Panc1 (cell line): ENCODE measurements at regions not wholly inside any gene's neighbourhood (a gene's known extent, or its start where the extent isn't known, plus 50 kb on each side); places are given as distances from the start of the nearest gene placed in this dataset.

ENCODE experiments used
- POLR2AphosphoS5 ChIP-seq: IDR thresholded peaks from 2 replicates; pipeline ENCODE4 v1.6.1; 2012; ENCODE audit warnings: mild to moderate bottlenecking, low read depth, low read length, moderate library complexity
- SIN3A ChIP-seq: IDR thresholded peaks from 2 replicates; pipeline ENCODE4 v1.6.1; 2012; ENCODE audit warnings: low read depth, mild to moderate bottlenecking, low read length, moderate library complexity, borderline replicate concordance; ENCODE audit not compliant: insufficient read depth
- TF ChIP-seq, protein P1 (sequence below): fragments of 450-650 bp; IDR thresholded peaks from 2 replicates; pipeline ENCODE4 v1.5.1; 2017; ENCODE audit warnings: mild to moderate bottlenecking

DNA sequence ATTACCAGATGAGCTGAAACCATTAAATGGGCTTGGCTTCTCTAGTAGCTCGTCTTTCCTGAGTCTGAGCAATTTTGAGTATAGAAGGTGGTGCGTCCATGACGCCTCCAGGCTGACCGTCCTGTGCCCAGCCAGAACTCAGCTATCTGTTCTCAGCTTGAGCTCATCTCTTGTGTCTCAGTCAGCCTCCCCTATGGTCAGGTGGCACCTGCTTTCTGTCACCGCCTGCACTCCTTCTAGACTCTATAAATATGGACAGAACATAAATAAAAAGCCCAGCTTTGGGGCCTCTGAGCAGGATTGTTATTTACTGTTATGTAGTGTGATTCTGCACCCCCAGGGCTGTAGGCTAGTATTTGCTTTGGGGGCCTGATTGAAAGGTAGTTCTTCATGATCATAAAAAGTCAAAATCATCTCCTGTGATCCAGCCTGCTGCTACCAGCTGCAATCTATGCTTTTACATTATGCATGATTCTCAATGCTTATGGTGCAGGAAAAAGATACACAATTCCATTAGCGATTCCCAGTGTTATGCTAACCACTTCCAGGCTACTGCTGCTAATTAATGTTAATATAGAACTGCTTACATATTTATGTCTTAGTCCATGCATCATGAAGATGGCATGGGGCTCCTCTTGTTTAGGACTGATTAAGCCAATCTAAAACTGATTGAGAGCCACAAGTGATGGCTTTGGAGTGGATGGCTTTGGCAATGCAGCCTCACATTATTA is 72.5 kb upstream of the TMTC4 start:
- TF ChIP-seq, protein P1, sequence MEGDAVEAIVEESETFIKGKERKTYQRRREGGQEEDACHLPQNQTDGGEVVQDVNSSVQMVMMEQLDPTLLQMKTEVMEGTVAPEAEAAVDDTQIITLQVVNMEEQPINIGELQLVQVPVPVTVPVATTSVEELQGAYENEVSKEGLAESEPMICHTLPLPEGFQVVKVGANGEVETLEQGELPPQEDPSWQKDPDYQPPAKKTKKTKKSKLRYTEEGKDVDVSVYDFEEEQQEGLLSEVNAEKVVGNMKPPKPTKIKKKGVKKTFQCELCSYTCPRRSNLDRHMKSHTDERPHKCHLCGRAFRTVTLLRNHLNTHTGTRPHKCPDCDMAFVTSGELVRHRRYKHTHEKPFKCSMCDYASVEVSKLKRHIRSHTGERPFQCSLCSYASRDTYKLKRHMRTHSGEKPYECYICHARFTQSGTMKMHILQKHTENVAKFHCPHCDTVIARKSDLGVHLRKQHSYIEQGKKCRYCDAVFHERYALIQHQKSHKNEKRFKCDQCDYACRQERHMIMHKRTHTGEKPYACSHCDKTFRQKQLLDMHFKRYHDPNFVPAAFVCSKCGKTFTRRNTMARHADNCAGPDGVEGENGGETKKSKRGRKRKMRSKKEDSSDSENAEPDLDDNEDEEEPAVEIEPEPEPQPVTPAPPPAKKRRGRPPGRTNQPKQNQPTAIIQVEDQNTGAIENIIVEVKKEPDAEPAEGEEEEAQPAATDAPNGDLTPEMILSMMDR = no peak
- TF ChIP-seq POLR2AphosphoS5 = no peak
- TF ChIP-seq SIN3A = no peak
